NCI-H345 treated with DMSO at 0.1 percent for 48 hours (cell line): ENCODE measurements at regions not wholly inside any gene's neighbourhood (a gene's known extent, or its start where the extent isn't known, plus 50 kb on each side); places are given as distances from the start of the nearest gene placed in this dataset.
"Not testable (repeated sequence)": the region's sequence is repeated elsewhere in the genome, so short reads cannot be mapped to it uniquely, and the experiment has no call there.

Experiments used
- DNase-seq: peaks from one replicate; lab custom pipeline; 2025; ENCODE audit not compliant: unreplicated experiment; lab: John Stamatoyannopoulos, UW

- no peak for DNase-seq
Measured at GRCh38 chr2:52501715-52502475, 1265.7 kb upstream of the CHAC2 start.

- DNase-seq, result no peak
Measured at GRCh38 chr2:52500561-52500960, 1267.0 kb upstream of the CHAC2 start.

GRCh38 chr2:52498077-52498750, 1269.4 kb upstream of the CHAC2 start:
- no peak for DNase-seq

GRCh38 chr2:52495816-52496215, 1271.8 kb upstream of the CHAC2 start:
- DNase-seq, result no peak

- DNase-seq, result no peak
Measured at GRCh38 chr2:52477166-52477565, 1290.4 kb upstream of the CHAC2 start.

GRCh38 chr2:52475590-52475989, 1292.0 kb upstream of the CHAC2 start:
- DNase-seq, result no peak

- no peak for DNase-seq
Measured at GRCh38 chr2:52474091-52474490, 1293.5 kb upstream of the CHAC2 start.

- no peak for DNase-seq
Measured at GRCh38 chr2:52473526-52473925, 1294.1 kb upstream of the CHAC2 start.

GRCh38 chr2:52470457-52470856, 1297.1 kb upstream of the CHAC2 start:
- DNase-seq, result not testable (repeated sequence)

GRCh38 chr2:52467189-52467588, 1300.4 kb upstream of the CHAC2 start:
- no peak for DNase-seq

GRCh38 chr2:52465287-52465686, 1302.3 kb upstream of the CHAC2 start:
- DNase-seq, result no peak

GRCh38 chr2:52463457-52463856, 1304.1 kb upstream of the CHAC2 start:
- DNase-seq, result no peak

GRCh38 chr2:52456561-52457377, 1310.8 kb upstream of the CHAC2 start:
- DNase-seq, result no peak

GRCh38 chr2:52454962-52455361, 1312.6 kb upstream of the CHAC2 start:
- no peak for DNase-seq

GRCh38 chr2:52452201-52452600, 1315.4 kb upstream of the CHAC2 start:
- no peak for DNase-seq

GRCh38 chr2:52445686-52446085, 1321.9 kb upstream of the CHAC2 start:
- DNase-seq, result no peak

- no peak for DNase-seq
Measured at GRCh38 chr2:52431352-52431760, 1336.2 kb upstream of the CHAC2 start.

- no peak for DNase-seq
Measured at GRCh38 chr2:52429740-52430139, 1337.9 kb upstream of the CHAC2 start.

GRCh38 chr2:52429171-52429570, 1338.4 kb upstream of the CHAC2 start:
- no peak for DNase-seq

- no peak for DNase-seq
Measured at GRCh38 chr2:52428224-52428623, 1339.4 kb upstream of the CHAC2 start.

- no peak for DNase-seq
Measured at GRCh38 chr2:52423655-52424054, 1343.9 kb upstream of the CHAC2 start.

GRCh38 chr2:52423111-52423510, 1344.5 kb upstream of the CHAC2 start:
- DNase-seq, result no peak
